IMR-90 (cell line): ENCODE measurements at regions not wholly inside any gene's neighbourhood (a gene's known extent, or its start where the extent isn't known, plus 50 kb on each side); places are given as distances from the start of the nearest gene placed in this dataset.

Experiments used
- ATAC-seq: fragments of 200-7000 bp; cut with Tn5 transposase; 2 replicates; pipeline ENCODE4 v1.9.1; 2020; ENCODE audit warnings: low read depth, mild to moderate bottlenecking, moderate library complexity
- BruUV-seq: library from RNA; stranded (reverse); fragments of 400-500 nt; replicated peaks from 2 replicates; lab custom pipeline; 2021; lab: Mats Ljungman, UMichigan
- CTCF ChIA-PET: fragments of 300-600 bp; formaldehyde crosslinking; extraction: SDS; loops from one replicate; lab custom pipeline; 2021; ENCODE audit warnings: antibody characterized with exemption; lab: Yijun Ruan, JAX
- POLR2A ChIA-PET: fragments of 300-600 bp; sonication (Branson Sonifier 250); formaldehyde crosslinking; loops from one replicate; lab custom pipeline; 2022; ENCODE audit warnings: antibody characterized with exemption; ENCODE audit not compliant: unreplicated experiment; lab: Charles Lee
- DNase-seq: peaks from one replicate; pipeline ENCODE4 v3.0.0; 2013
- H2AFZ ChIP-seq: replicated peaks from 2 replicates; pipeline ENCODE3; 2013; ENCODE audit warnings: low read length, mild to moderate bottlenecking; ENCODE audit not compliant: poor library complexity
- H2AK5ac ChIP-seq: 2 replicates; pipeline ENCODE4 v1.6.1; 2013; ENCODE audit warnings: low read depth, low read length, inconsistent platforms
- H2AK9ac ChIP-seq: replicated peaks from 2 replicates; pipeline ENCODE3; 2013; ENCODE audit warnings: mild to moderate bottlenecking, low read depth, low read length, moderate library complexity; ENCODE audit not compliant: poor library complexity
- H2BK120ac ChIP-seq: 2 replicates; pipeline ENCODE4 v1.6.1; 2013; ENCODE audit warnings: low read depth, low read length, inconsistent platforms
- H2BK15ac ChIP-seq: 3 replicates; pipeline ENCODE4 v1.6.1; 2013; ENCODE audit warnings: low read depth, low read length, inconsistent platforms
- H2BK20ac ChIP-seq: 2 replicates; pipeline ENCODE4 v1.6.1; 2013; ENCODE audit warnings: low read depth, mild to moderate bottlenecking, inconsistent platforms, low read length, moderate library complexity
- H2BK5ac ChIP-seq: 2 replicates; pipeline ENCODE4 v1.6.1; 2013; ENCODE audit warnings: mild to moderate bottlenecking, low read depth, low read length, inconsistent platforms; ENCODE audit not compliant: poor library complexity, severe bottlenecking
- H3K14ac ChIP-seq: replicated peaks from 2 replicates; pipeline ENCODE4 v1.6.1; 2013; ENCODE audit warnings: low read depth, low read length, inconsistent platforms
- H3K18ac ChIP-seq: 2 replicates; pipeline ENCODE4 v1.6.1; 2013; ENCODE audit warnings: low read depth, low read length, control low read depth
- H3K23ac ChIP-seq: 2 replicates; pipeline ENCODE4 v1.6.1; 2013; ENCODE audit warnings: low read depth, low read length, inconsistent platforms
- H3K27ac ChIP-seq: 2 replicates; pipeline ENCODE4 v1.5.1; 2013; ENCODE audit warnings: mild to moderate bottlenecking, control low read depth, low read length; ENCODE audit not compliant: insufficient read depth
- H3K27me3 ChIP-seq: 2 replicates; pipeline ENCODE4 v1.6.1; 2013; ENCODE audit warnings: low read length; ENCODE audit not compliant: control insufficient read depth, insufficient read depth
- H3K36me3 ChIP-seq: 2 replicates; pipeline ENCODE4 v1.6.1; 2013; ENCODE audit warnings: low read length, mixed read lengths; ENCODE audit not compliant: control insufficient read depth, insufficient read depth
- H3K4ac ChIP-seq: 2 replicates; pipeline ENCODE4 v1.6.1; 2013; ENCODE audit warnings: low read depth, low read length, inconsistent platforms
- H3K4me1 ChIP-seq: 2 replicates; pipeline ENCODE4 v1.6.1; 2013; ENCODE audit warnings: low read length, mixed read lengths; ENCODE audit not compliant: control insufficient read depth, insufficient read depth
- H3K4me2 ChIP-seq: 2 replicates; pipeline ENCODE4 v1.6.1; 2013; ENCODE audit warnings: low read depth, mild to moderate bottlenecking, control low read depth, low read length, moderate library complexity
- H3K4me3 ChIP-seq: 2 replicates; pipeline ENCODE4 v1.5.1; 2013; ENCODE audit warnings: low read depth, mild to moderate bottlenecking, control low read depth, low read length, moderate library complexity; ENCODE audit not compliant: insufficient read depth
- H3K56ac ChIP-seq: 2 replicates; pipeline ENCODE4 v1.6.1; 2013; ENCODE audit warnings: low read length, inconsistent platforms; ENCODE audit not compliant: insufficient read depth; ENCODE audit errors: extremely low read depth
- H3K79me1 ChIP-seq, 2 experiments: 2 replicates each; pipeline ENCODE4 v1.6.1; 2013; ENCODE audit warnings: low read length in 2 of 2, inconsistent platforms in 1 of 2, low read depth in 1 of 2
- H3K9ac ChIP-seq: 2 replicates; pipeline ENCODE4 v1.6.1; 2013; ENCODE audit warnings: low read depth, low read length, control low read depth
- H3K9me1 ChIP-seq: 2 replicates; pipeline ENCODE4 v1.6.1; 2013; ENCODE audit warnings: low read length, inconsistent platforms; ENCODE audit not compliant: insufficient read depth
- H3K9me3 ChIP-seq: 2 replicates; pipeline ENCODE4 v1.6.1; 2013; ENCODE audit warnings: low read length; ENCODE audit not compliant: control insufficient read depth, insufficient read depth
- H4K20me1 ChIP-seq: 2 replicates; pipeline ENCODE4 v1.6.1; 2013; ENCODE audit warnings: low read length, inconsistent platforms; ENCODE audit not compliant: insufficient read depth
- H4K5ac ChIP-seq: 2 replicates; pipeline ENCODE4 v1.6.1; 2013; ENCODE audit warnings: mild to moderate bottlenecking, low read depth, low read length, control low read depth
- H4K8ac ChIP-seq, 2 experiments: 2 replicates each; pipeline ENCODE4 v1.6.1; 2013; ENCODE audit warnings: low read depth in 2 of 2, low read length in 2 of 2, control low read depth in 1 of 2, inconsistent platforms in 1 of 2
- H4K91ac ChIP-seq: 2 replicates; pipeline ENCODE4 v1.6.1; 2013; ENCODE audit warnings: low read depth, low read length, inconsistent platforms; ENCODE audit not compliant: insufficient read depth
- BHLHE40 ChIP-seq: fragments of 150-350 bp; IDR thresholded peaks from 2 replicates; pipeline ENCODE4 v1.6.1; 2016; ENCODE audit warnings: mild to moderate bottlenecking, low read depth, low read length
- MAZ ChIP-seq: IDR thresholded peaks from 2 replicates; pipeline ENCODE4 v1.6.1; 2012; ENCODE audit warnings: low read depth, mild to moderate bottlenecking, low read length, improper control_type of control experiment, moderate library complexity, borderline replicate concordance
- MXI1 ChIP-seq: IDR thresholded peaks from 2 replicates; pipeline ENCODE4 v1.6.1; 2012; ENCODE audit warnings: low read depth, mild to moderate bottlenecking, low read length, moderate library complexity, borderline replicate concordance
- RAD21 ChIP-seq: IDR thresholded peaks from 2 replicates; pipeline ENCODE4 v1.6.1; 2012; ENCODE audit warnings: low read length, improper control_type of control experiment
- dilution Hi-C: fragments of 300-500 bp; cut with HindIII; formaldehyde crosslinking; loops from one replicate; pipeline ENCODE4 v1.14.3; 2018; ENCODE audit warnings: low sequenced_read_pairs; ENCODE audit not compliant: unreplicated experiment
- in situ Hi-C: fragments of 300-500 bp; cut with MboI; formaldehyde crosslinking; loops from 3 replicates; pipeline ENCODE4 v1.14.3; 2019; ENCODE audit warnings: low sequenced_read_pairs, inconsistent platforms, mixed read lengths
- intact Hi-C: fragments of 100-400 bp; cut with micrococcal nuclease; formaldehyde crosslinking; loops from 2 replicates; pipeline ENCODE4 v1.10.0; 2022
- TF ChIP-seq, protein P1 (sequence below): conservative IDR thresholded peaks from 2 replicates; pipeline ENCODE4 v1.5.1; 2012; ENCODE audit warnings: mild to moderate bottlenecking, low read depth, low read length, improper control_type of control experiment

DNA sequence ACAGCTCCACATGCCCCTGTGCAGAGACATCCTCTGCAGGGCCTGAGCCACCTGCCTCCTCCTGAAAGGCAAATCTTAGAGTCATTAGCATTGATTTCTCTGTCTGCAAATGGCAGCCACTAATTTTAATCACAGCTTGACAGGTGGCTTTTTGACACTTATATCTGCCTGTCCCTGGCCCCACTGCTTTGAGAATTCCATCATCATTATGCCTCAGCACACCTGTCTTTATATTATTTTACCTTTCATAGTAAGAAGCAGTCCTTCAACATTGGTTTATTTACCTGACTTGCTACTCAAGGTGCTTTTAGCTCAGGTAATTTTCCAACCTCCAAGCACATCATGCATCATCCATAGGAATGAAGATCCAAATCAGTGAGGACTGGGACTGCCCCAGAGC is 451.3 kb downstream of the MTRR start:
- no peak overlapping the region for H2BK120ac ChIP-seq
- dilution Hi-C loops (no loop called here), in situ Hi-C loops (no loop called here), intact Hi-C loops (no loop called here)
- H2AK9ac ChIP-seq = no peak overlapping the region
- H2BK5ac ChIP-seq = no peak overlapping the region
- CTCF ChIA-PET = no interaction called here
- H2AFZ ChIP-seq = no peak overlapping the region
- H2BK15ac ChIP-seq = no peak overlapping the region
- H3K4ac ChIP-seq = no peak overlapping the region
- no peak overlapping the region for H3K4me3 ChIP-seq
- H4K8ac ChIP-seq = no peak overlapping the region
- BruUV-seq = no TSS peak
- no peaks in the 10 kb centered on the region for H3K79me1 ChIP-seq
- H3K23ac ChIP-seq = no peak overlapping the region
- H3K9ac ChIP-seq = no peak overlapping the region
- no peaks in the 10 kb centered on the region for H3K27me3 ChIP-seq
- no peaks in the 10 kb centered on the region for H3K4me1 ChIP-seq
- H3K14ac ChIP-seq = no peak overlapping the region
- H3K9me1 ChIP-seq = no peaks in the 10 kb centered on the region
- H3K27ac ChIP-seq = no peak overlapping the region
- ATAC-seq (no peak), DNase-seq (no peak)
- no peaks in the 10 kb centered on the region for H3K36me3 ChIP-seq
- no peak overlapping the region for H4K91ac ChIP-seq
- H2AK5ac ChIP-seq = no peak overlapping the region
- no peak overlapping the region for H3K18ac ChIP-seq
- no peak overlapping the region for H2BK20ac ChIP-seq
- no peaks in the 10 kb centered on the region for H4K20me1 ChIP-seq
- no peaks in the 10 kb centered on the region for H3K9me3 ChIP-seq
- no peak overlapping the region for H3K4me2 ChIP-seq
- no peak overlapping the region for H4K5ac ChIP-seq
- no peak for TF ChIP-seq RAD21
- TF ChIP-seq MAZ = no peak
- TF ChIP-seq BHLHE40 = no peak
- TF ChIP-seq, protein P1, sequence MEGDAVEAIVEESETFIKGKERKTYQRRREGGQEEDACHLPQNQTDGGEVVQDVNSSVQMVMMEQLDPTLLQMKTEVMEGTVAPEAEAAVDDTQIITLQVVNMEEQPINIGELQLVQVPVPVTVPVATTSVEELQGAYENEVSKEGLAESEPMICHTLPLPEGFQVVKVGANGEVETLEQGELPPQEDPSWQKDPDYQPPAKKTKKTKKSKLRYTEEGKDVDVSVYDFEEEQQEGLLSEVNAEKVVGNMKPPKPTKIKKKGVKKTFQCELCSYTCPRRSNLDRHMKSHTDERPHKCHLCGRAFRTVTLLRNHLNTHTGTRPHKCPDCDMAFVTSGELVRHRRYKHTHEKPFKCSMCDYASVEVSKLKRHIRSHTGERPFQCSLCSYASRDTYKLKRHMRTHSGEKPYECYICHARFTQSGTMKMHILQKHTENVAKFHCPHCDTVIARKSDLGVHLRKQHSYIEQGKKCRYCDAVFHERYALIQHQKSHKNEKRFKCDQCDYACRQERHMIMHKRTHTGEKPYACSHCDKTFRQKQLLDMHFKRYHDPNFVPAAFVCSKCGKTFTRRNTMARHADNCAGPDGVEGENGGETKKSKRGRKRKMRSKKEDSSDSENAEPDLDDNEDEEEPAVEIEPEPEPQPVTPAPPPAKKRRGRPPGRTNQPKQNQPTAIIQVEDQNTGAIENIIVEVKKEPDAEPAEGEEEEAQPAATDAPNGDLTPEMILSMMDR = no peak
- no peak for TF ChIP-seq MXI1
- POLR2A ChIA-PET = no interaction called here
- no peak overlapping the region for H3K56ac ChIP-seq
